SK-N-SH treated with all-trans-retinoic acid at 6 μM for 48 hours (cell line): ENCODE measurements at regions not wholly inside any gene's neighbourhood (a gene's known extent, or its start where the extent isn't known, plus 50 kb on each side); places are given as distances from the start of the nearest gene placed in this dataset.

Source experiments
- ATAC-seq: fragments of 200-7000 bp; cut with Tn5 transposase; 3 replicates; pipeline ENCODE4 v1.9.1; 2020; ENCODE audit warnings: mild to moderate bottlenecking, moderate library complexity
- ARNTL ChIP-seq: fragments of 450-650 bp; formaldehyde crosslinking; IDR thresholded peaks from 2 replicates; pipeline ENCODE4 v1.5.0; 2020; ENCODE audit warnings: low read depth, mild to moderate bottlenecking, moderate library complexity, borderline replicate concordance
- BACH2 ChIP-seq: fragments of 250-450 bp; sonication (Bioruptor Pico); IDR thresholded peaks from 2 replicates; pipeline ENCODE4 v1.9.0; 2021; ENCODE audit warnings: mild to moderate bottlenecking, borderline replicate concordance
- ESRRG ChIP-seq: fragments of 250-450 bp; sonication (Bioruptor Pico); IDR thresholded peaks from 2 replicates; pipeline ENCODE4 v1.6.1; 2021; ENCODE audit warnings: mild to moderate bottlenecking
- GLIS3 ChIP-seq: fragments of 250-450 bp; sonication (Bioruptor Pico); IDR thresholded peaks from 2 replicates; pipeline ENCODE4 v1.5.0; 2020; ENCODE audit warnings: mild to moderate bottlenecking, moderate library complexity
- ISL1 ChIP-seq: fragments of 250-450 bp; sonication (Bioruptor Pico); IDR thresholded peaks from 2 replicates; pipeline ENCODE4 v2.1.2; 2022; ENCODE audit warnings: mild to moderate bottlenecking, moderate library complexity
- OSR1 ChIP-seq: fragments of 250-450 bp; sonication (Bioruptor Pico); IDR thresholded peaks from 2 replicates; pipeline ENCODE4 v1.8.0; 2022; ENCODE audit warnings: moderate library complexity, mild to moderate bottlenecking, inconsistent platforms
- PATZ1 ChIP-seq: fragments of 250-450 bp; sonication (Bioruptor Pico); IDR thresholded peaks from 2 replicates; pipeline ENCODE4 v1.8.0; 2020; ENCODE audit warnings: mild to moderate bottlenecking, moderate library complexity, borderline replicate concordance
- PPARA ChIP-seq: fragments of 250-450 bp; sonication (Bioruptor Pico); IDR thresholded peaks from 2 replicates; pipeline ENCODE4 v1.5.0; 2020; ENCODE audit warnings: mild to moderate bottlenecking, borderline replicate concordance
- RARB ChIP-seq: fragments of 250-450 bp; sonication (Bioruptor Pico); IDR thresholded peaks from 2 replicates; pipeline ENCODE4 v1.8.0; 2021; ENCODE audit warnings: mild to moderate bottlenecking, moderate library complexity
- SNAI2 ChIP-seq: fragments of 250-450 bp; sonication (Bioruptor Pico); IDR thresholded peaks from 2 replicates; pipeline ENCODE4 v1.5.0; 2020; ENCODE audit warnings: mild to moderate bottlenecking, moderate library complexity
- TOX ChIP-seq: fragments of 250-450 bp; sonication (Bioruptor Pico); IDR thresholded peaks from 2 replicates; pipeline ENCODE4 v1.8.0; 2021; ENCODE audit warnings: mild to moderate bottlenecking, moderate library complexity, borderline replicate concordance
- TSHZ2 ChIP-seq: fragments of 250-450 bp; sonication (Bioruptor Pico); IDR thresholded peaks from 2 replicates; pipeline ENCODE4 v1.5.0; 2020; ENCODE audit warnings: mild to moderate bottlenecking, moderate library complexity
- ZC3H10 ChIP-seq: fragments of 250-450 bp; sonication (Bioruptor Pico); IDR thresholded peaks from 2 replicates; pipeline ENCODE4 v1.5.1; 2021; ENCODE audit warnings: mild to moderate bottlenecking, moderate library complexity
- ZFP3 ChIP-seq: fragments of 250-450 bp; sonication (Bioruptor Pico); IDR thresholded peaks from 2 replicates; pipeline ENCODE4 v1.5.0; 2020; ENCODE audit warnings: mild to moderate bottlenecking, moderate library complexity
- ZFP30 ChIP-seq: fragments of 450-650 bp; formaldehyde crosslinking; IDR thresholded peaks from 2 replicates; pipeline ENCODE4 v1.5.0; 2022; ENCODE audit warnings: mild to moderate bottlenecking, moderate library complexity
- ZNF565 ChIP-seq: fragments of 450-650 bp; formaldehyde crosslinking; conservative IDR thresholded peaks from 2 replicates; pipeline ENCODE4 v1.5.0; 2020; ENCODE audit warnings: low read depth, mild to moderate bottlenecking, moderate library complexity
- ZNF8 ChIP-seq: fragments of 450-650 bp; formaldehyde crosslinking; IDR thresholded peaks from 2 replicates; pipeline ENCODE4 v1.5.0; 2020; ENCODE audit warnings: mild to moderate bottlenecking, moderate library complexity
- TF ChIP-seq, protein P1 (sequence below): fragments of 250-450 bp; sonication (Bioruptor Pico); IDR thresholded peaks from 2 replicates; pipeline ENCODE4 v1.8.0; 2021; ENCODE audit warnings: low read depth, mild to moderate bottlenecking, moderate library complexity, borderline replicate concordance
- TF ChIP-seq, protein P2 (sequence below): fragments of 250-450 bp; sonication (Bioruptor Pico); IDR thresholded peaks from 2 replicates; pipeline ENCODE4 v1.5.1; 2021; ENCODE audit warnings: mild to moderate bottlenecking, moderate library complexity
- TF ChIP-seq, protein P3 (sequence below): fragments of 250-450 bp; sonication (Bioruptor Pico); IDR thresholded peaks from 2 replicates; pipeline ENCODE4 v1.5.1; 2020; ENCODE audit warnings: low read depth, mild to moderate bottlenecking, moderate library complexity

- no peak for ATAC-seq
Measured at GRCh38 chr1:163406772-163407171, 85.0 kb downstream of the NUF2 start.

DNA sequence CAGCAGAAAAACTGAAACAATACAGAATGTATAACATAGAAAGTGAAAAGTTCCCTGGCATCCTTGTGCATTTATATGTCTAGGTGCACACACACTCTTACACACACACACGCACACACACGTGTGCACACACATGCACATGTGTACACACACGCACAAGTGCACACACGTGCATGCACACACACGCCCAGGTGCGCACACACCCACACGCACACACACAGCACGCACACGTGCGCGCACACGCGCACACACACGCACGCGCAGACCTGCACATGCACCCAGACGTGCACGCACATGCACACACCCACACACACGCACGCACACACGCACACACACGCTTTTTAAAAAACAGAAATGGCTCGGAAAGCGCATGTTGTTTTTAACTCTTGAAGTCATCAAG lies 86.5 kb downstream of the NUF2 start:
- TF ChIP-seq SNAI2 (no peak), ISL1 (no peak), ESRRG (CRISPR knock-in tag) (no peak), ZFP3 (no peak), BACH2 (CRISPR knock-in tag) (no peak), OSR1 (CRISPR knock-in tag) (no peak)
- TF ChIP-seq, protein P1, sequence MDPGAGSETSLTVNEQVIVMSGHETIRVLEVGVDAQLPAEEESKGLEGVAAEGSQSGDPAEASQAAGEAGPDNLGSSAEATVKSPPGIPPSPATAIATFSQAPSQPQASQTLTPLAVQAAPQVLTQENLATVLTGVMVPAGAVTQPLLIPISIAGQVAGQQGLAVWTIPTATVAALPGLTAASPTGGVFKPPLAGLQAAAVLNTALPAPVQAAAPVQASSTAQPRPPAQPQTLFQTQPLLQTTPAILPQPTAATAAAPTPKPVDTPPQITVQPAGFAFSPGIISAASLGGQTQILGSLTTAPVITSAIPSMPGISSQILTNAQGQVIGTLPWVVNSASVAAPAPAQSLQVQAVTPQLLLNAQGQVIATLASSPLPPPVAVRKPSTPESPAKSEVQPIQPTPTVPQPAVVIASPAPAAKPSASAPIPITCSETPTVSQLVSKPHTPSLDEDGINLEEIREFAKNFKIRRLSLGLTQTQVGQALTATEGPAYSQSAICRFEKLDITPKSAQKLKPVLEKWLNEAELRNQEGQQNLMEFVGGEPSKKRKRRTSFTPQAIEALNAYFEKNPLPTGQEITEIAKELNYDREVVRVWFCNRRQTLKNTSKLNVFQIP (CRISPR knock-in tag) = no peak
- no peak for ATAC-seq

More at GRCh38 chr1:163406772-163407171, 85.0 kb downstream of the NUF2 start:
- TF ChIP-seq PPARA (CRISPR knock-in tag) = no peak
- no peak for TF ChIP-seq OSR1 (CRISPR knock-in tag)
- no peak for TF ChIP-seq ZC3H10
- TF ChIP-seq PATZ1 (CRISPR knock-in tag) = no peak
- TF ChIP-seq GLIS3 = no peak
- no peak for TF ChIP-seq ZFP3
- no peak for TF ChIP-seq TSHZ2
- TF ChIP-seq RARB (CRISPR knock-in tag) = no peak
- TF ChIP-seq, protein P2, sequence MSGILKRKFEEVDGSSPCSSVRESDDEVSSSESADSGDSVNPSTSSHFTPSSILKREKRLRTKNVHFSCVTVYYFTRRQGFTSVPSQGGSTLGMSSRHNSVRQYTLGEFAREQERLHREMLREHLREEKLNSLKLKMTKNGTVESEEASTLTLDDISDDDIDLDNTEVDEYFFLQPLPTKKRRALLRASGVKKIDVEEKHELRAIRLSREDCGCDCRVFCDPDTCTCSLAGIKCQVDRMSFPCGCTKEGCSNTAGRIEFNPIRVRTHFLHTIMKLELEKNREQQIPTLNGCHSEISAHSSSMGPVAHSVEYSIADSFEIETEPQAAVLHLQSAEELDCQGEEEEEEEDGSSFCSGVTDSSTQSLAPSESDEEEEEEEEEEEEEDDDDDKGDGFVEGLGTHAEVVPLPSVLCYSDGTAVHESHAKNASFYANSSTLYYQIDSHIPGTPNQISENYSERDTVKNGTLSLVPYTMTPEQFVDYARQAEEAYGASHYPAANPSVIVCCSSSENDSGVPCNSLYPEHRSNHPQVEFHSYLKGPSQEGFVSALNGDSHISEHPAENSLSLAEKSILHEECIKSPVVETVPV (CRISPR knock-in tag) = no peak
- no peak for TF ChIP-seq ZFP30 (CRISPR knock-in tag)
- TF ChIP-seq ZNF8 (CRISPR knock-in tag) = no peak
- no peak for TF ChIP-seq TOX (CRISPR knock-in tag)
- TF ChIP-seq, protein P3, sequence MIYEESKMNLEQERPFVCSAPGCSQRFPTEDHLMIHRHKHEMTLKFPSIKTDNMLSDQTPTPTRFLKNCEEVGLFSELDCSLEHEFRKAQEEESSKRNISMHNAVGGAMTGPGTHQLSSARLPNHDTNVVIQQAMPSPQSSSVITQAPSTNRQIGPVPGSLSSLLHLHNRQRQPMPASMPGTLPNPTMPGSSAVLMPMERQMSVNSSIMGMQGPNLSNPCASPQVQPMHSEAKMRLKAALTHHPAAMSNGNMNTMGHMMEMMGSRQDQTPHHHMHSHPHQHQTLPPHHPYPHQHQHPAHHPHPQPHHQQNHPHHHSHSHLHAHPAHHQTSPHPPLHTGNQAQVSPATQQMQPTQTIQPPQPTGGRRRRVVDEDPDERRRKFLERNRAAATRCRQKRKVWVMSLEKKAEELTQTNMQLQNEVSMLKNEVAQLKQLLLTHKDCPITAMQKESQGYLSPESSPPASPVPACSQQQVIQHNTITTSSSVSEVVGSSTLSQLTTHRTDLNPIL (CRISPR knock-in tag) = no peak
- TF ChIP-seq ZNF565 (CRISPR knock-in tag) = no peak
- no peak for TF ChIP-seq ARNTL
- TF ChIP-seq BACH2 (CRISPR knock-in tag) = no peak
- TF ChIP-seq ESRRG (CRISPR knock-in tag) = no peak
- TF ChIP-seq, protein P1 (CRISPR knock-in tag) = no peak
- no peak for TF ChIP-seq ISL1
